Bronchial epithelial cell (primary cell): ENCODE measurements at regions not wholly inside any gene's neighbourhood (a gene's known extent, or its start where the extent isn't known, plus 50 kb on each side); places are given as distances from the start of the nearest gene placed in this dataset.
A peak's percentile ranks its signal among the peaks of the same experiment; 100 is the strongest.
"Not testable (repeated sequence)": the region's sequence is repeated elsewhere in the genome, so short reads cannot be mapped to it uniquely, and the experiment has no call there.

Experiments
- DNase-seq: peaks from one replicate; pipeline ENCODE4 v3.0.0-alpha.2; 2010; ENCODE audit warnings: low read depth
- FAIRE-seq: peaks from 2 replicates; lab custom pipeline; 2011; peaks lifted over from hg19 to GRCh38; lab: Jason Lieb, UNC
- H3K27me3 ChIP-seq: 2 replicates; pipeline ENCODE4 v1.5.1; 2011; ENCODE audit warnings: low read length; ENCODE audit not compliant: control insufficient read depth, insufficient read depth
- H3K36me3 ChIP-seq: 2 replicates; pipeline ENCODE4 v1.5.1; 2011; ENCODE audit warnings: low read length; ENCODE audit not compliant: control insufficient read depth, insufficient read depth
- H3K4me3 ChIP-seq: 2 replicates; pipeline ENCODE4 v1.5.1; 2011; ENCODE audit warnings: mild to moderate bottlenecking, low read depth, low read length, control low read depth
- TF ChIP-seq, protein P1 (sequence below): IDR thresholded peaks from 2 replicates; pipeline ENCODE4 v1.5.1; 2011; ENCODE audit warnings: mild to moderate bottlenecking, moderate library complexity, low read length, control low read depth, inconsistent platforms; ENCODE audit not compliant: insufficient read depth, severe bottlenecking

DNA sequence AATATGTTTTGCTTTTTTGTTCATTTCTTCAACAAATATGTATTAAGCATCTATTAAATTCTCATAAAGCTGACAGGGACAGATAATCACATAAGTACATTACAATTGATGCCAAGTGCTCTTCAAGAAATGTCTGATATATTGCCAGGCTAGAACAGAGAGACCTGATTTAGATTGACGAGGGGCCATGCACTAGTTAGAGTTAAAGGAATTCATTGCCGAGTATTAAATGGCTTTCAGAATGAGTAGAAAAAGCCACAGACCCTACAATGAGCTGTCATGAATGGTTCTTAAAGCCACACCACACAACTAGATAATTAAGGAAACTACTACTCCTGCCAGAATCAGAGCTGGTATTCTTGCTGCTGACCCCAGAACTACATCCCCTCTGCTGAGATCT lies 250.2 kb upstream of the MME start:
- no peak for DNase-seq
- Histone ChIP-seq H3K36me3 (no peaks in the 10 kb centered on the region), H3K4me3 (no peak overlapping the region), H3K27me3 (no peaks in the 10 kb centered on the region)
- TF ChIP-seq, protein P1, sequence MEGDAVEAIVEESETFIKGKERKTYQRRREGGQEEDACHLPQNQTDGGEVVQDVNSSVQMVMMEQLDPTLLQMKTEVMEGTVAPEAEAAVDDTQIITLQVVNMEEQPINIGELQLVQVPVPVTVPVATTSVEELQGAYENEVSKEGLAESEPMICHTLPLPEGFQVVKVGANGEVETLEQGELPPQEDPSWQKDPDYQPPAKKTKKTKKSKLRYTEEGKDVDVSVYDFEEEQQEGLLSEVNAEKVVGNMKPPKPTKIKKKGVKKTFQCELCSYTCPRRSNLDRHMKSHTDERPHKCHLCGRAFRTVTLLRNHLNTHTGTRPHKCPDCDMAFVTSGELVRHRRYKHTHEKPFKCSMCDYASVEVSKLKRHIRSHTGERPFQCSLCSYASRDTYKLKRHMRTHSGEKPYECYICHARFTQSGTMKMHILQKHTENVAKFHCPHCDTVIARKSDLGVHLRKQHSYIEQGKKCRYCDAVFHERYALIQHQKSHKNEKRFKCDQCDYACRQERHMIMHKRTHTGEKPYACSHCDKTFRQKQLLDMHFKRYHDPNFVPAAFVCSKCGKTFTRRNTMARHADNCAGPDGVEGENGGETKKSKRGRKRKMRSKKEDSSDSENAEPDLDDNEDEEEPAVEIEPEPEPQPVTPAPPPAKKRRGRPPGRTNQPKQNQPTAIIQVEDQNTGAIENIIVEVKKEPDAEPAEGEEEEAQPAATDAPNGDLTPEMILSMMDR, result no peak
- FAIRE-seq, result no peak

DNA sequence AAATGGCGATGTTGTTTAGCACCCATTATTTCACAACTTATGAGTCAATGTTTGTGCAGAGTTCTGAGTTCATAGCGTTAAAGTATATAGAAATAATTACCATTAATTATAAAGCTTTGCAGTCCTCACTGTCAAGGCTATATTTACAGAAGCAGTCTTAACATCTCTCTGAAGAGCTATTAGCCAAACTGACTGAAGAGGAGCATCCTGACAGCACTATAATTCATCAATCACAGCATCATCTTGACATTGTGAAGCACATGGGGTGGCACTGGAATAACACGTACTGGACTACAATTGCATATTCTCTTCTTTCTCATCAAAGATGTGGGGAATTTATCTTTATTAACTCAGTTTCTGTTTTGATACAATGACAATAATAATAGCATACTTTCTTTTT lies 260.6 kb upstream of the MME start:
- FAIRE-seq, result no peak
- TF ChIP-seq, protein P1, result no peak
- Histone ChIP-seq H3K4me3 (no peak overlapping the region), H3K27me3 (no peaks in the 10 kb centered on the region), H3K36me3 (no peaks in the 10 kb centered on the region)
- DNase-seq, result peak; percentile 1

DNA sequence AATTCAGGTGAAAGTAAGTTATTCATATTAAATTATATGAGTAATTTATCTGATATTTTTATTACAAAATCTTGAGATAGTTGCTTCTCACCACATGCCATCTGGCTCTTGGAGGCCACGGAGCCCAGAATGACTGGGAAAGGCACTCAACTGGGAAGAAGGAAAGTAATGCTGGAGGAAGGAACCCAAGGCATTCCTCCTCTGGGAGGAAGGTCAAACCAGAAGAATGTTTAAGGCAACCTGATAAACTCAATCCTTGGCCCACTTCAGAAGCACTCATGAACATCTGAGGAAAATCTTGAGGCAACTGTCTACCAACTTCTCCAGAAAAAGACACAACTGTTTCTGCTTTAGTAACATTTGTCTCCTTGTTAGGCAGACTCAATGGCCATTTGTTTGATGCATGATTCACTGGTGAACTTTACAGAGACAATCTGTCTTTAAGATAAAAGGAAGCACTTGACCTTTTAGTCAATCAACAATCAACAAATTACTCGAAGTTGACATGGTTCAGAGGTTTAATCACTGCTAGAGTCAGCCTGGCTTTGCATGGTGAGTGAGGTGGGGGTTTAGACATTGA lies 261.4 kb upstream of the MME start:
- H3K36me3 ChIP-seq, result no peaks in the 10 kb centered on the region
- FAIRE-seq, result no peak
- DNase-seq, result no peak
- TF ChIP-seq, protein P1, result no peak
- no peak overlapping the region for H3K4me3 ChIP-seq
- H3K27me3 ChIP-seq, result no peaks in the 10 kb centered on the region

- not testable (repeated sequence) for H3K36me3 ChIP-seq, H3K27me3 ChIP-seq, H3K4me3 ChIP-seq, FAIRE-seq
- DNase-seq, result peak; percentile 44
Observed at GRCh38 chr3:154810017-154810416, 270.1 kb upstream of the MME start.

DNA sequence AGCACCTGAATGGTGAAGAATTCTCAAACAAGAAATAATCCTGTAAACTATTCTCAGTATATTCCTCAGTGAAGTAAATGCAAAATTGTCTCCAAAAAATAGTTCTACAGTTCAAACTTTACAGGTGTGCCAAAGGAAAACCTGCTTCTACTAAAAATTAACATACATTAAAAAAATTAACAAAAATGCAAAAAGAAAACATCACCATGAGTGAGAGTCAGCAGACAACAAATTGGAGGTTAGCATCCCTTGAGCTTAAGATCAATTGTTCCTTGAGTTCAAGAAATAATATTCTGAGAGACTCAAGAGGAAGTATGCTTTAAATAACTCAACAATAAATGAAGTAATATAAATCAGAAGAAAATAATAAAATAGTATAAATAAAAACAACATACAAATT lies 278.4 kb upstream of the MME start:
- no peak for FAIRE-seq
- Histone ChIP-seq H3K36me3 (no peaks in the 10 kb centered on the region), H3K27me3 (no peaks in the 10 kb centered on the region), H3K4me3 (no peak overlapping the region)
- DNase-seq, result no peak
- TF ChIP-seq, protein P1, result no peak

DNA sequence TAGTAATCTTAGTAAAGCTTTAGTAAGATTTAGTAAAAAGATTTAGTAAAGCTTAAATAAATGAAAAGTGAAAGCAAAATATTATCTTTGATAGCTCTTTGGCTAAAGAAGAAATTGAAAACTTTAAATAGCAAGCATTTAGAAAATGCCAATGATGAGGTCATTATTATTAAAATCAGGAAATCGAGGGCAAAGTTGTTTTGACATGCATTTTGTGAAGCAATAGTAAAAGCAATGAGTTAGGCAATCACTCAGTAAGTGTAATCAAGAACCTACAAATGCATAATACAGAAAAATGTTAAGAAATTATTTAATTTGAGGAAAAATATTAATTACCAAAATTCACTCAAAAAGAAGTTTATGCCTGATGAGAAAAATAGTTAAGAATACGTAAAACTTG lies 280.3 kb upstream of the MME start:
- FAIRE-seq (no peak), DNase-seq (peak; percentile 71)
- TF ChIP-seq, protein P1, result no peak
- Histone ChIP-seq H3K27me3 (no peaks in the 10 kb centered on the region), H3K36me3 (no peaks in the 10 kb centered on the region), H3K4me3 (no peak overlapping the region)
